Transverse colon (tissue), 3 donors: ENCODE measurements at regions not wholly inside any gene's neighbourhood (a gene's known extent, or its start where the extent isn't known, plus 50 kb on each side); places are given as distances from the start of the nearest gene placed in this dataset.

Source experiments
- EP300 ChIP-seq: sonication (generic); formaldehyde crosslinking; IDR thresholded peaks from one replicate; pipeline ENCODE4 v1.6.1; 2017; ENCODE audit warnings: antibody characterized with exemption, low read depth
- TF ChIP-seq, protein P1 (sequence below), 5 experiments: fragments of 200-600 bp in 3 of 5; fragments of 450-650 bp in 2 of 5; sonication (generic) in 3 of 5; IDR thresholded peaks; 1 replicate in 2 of 5; 2 replicates in 3 of 5; pipeline ENCODE4 v1.5.1; 2016 to 2017; ENCODE audit warnings: antibody characterized with exemption in 5 of 5, inconsistent platforms in 3 of 5, mild to moderate bottlenecking in 2 of 5, moderate library complexity in 1 of 5

DNA sequence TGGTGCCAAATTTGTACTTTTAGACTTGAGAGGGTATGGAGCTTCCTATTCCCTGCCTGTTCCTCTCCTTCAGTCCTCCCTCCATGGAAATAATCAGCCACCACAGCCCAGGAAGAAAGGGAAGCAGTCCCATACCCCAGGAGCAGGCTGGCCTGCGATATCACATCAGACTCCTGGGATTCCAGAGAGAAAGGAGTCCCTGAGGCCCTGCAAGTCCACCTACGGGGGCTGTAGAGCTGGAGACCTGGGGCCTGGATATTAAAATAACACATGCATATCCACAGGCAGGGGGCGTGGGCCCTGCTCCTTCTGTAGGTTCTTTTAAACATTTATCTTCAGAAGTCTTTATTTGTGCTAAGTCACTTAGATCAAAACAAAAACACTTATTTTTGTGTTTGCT, 117.2 kb downstream of the TMEM174 start:
- TF ChIP-seq, protein P1, sequence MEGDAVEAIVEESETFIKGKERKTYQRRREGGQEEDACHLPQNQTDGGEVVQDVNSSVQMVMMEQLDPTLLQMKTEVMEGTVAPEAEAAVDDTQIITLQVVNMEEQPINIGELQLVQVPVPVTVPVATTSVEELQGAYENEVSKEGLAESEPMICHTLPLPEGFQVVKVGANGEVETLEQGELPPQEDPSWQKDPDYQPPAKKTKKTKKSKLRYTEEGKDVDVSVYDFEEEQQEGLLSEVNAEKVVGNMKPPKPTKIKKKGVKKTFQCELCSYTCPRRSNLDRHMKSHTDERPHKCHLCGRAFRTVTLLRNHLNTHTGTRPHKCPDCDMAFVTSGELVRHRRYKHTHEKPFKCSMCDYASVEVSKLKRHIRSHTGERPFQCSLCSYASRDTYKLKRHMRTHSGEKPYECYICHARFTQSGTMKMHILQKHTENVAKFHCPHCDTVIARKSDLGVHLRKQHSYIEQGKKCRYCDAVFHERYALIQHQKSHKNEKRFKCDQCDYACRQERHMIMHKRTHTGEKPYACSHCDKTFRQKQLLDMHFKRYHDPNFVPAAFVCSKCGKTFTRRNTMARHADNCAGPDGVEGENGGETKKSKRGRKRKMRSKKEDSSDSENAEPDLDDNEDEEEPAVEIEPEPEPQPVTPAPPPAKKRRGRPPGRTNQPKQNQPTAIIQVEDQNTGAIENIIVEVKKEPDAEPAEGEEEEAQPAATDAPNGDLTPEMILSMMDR (IDR thresholded peaks at IDR 0.05), result no peak
- no peak for TF ChIP-seq EP300
